ENCODE measurements at regions not wholly inside any gene's neighbourhood (a gene's known extent, or its start where the extent isn't known, plus 50 kb on each side); places are given as distances from the start of the nearest gene placed in this dataset.

- intact Hi-C loops (cut with DNase I) = no loop called here
- Histone ChIP-seq H3K27me3 (no peaks in the 10 kb centered on the region), H3K36me3 (no peaks in the 10 kb centered on the region), H3K4me1 (no peaks in the 10 kb centered on the region), H3K9me3 (no peaks in the 10 kb centered on the region), H3K27ac (no peak overlapping the region), H3K4me3 (no peak overlapping the region)
- no peak for TF ChIP-seq CTCF (IDR thresholded peaks at IDR 0.05)
- peak; percentile 74 for ATAC-seq
- DNase-seq = no peak
Measured at GRCh38 chr3:34196914-34197313, 398.5 kb downstream of the PDCD6IP start.

GRCh38 chr3:34198309-34198708, 399.9 kb downstream of the PDCD6IP start:
- no peaks in the 10 kb centered on the region for H3K27me3 ChIP-seq
- no peak for ATAC-seq
- H3K4me1 ChIP-seq = no peaks in the 10 kb centered on the region
- H3K27ac ChIP-seq = no peak overlapping the region
- H3K36me3 ChIP-seq = no peaks in the 10 kb centered on the region
- H3K4me3 ChIP-seq = no peak overlapping the region
- DNase-seq = no peak
- no peak for TF ChIP-seq CTCF (IDR thresholded peaks at IDR 0.05)
- intact Hi-C loops (cut with DNase I) = no loop called here
- no peaks in the 10 kb centered on the region for H3K9me3 ChIP-seq

GRCh38 chr3:34200576-34200975, 402.1 kb downstream of the PDCD6IP start:
- DNase-seq (no peak), ATAC-seq (no peak)
- H3K4me1 ChIP-seq = no peaks in the 10 kb centered on the region
- H3K9me3 ChIP-seq = no peaks in the 10 kb centered on the region
- TF ChIP-seq CTCF (IDR thresholded peaks at IDR 0.05) = no peak
- H3K27me3 ChIP-seq = no peaks in the 10 kb centered on the region
- no peak overlapping the region for H3K27ac ChIP-seq
- intact Hi-C loops (cut with DNase I) = no loop called here
- no peaks in the 10 kb centered on the region for H3K36me3 ChIP-seq
- no peak overlapping the region for H3K4me3 ChIP-seq

- DNase-seq (no peak), ATAC-seq (peak; percentile 68)
- TF ChIP-seq CTCF (IDR thresholded peaks at IDR 0.05) = no peak
- H3K9me3 ChIP-seq = no peaks in the 10 kb centered on the region
- no peak overlapping the region for H3K4me3 ChIP-seq
- H3K27me3 ChIP-seq = no peaks in the 10 kb centered on the region
- H3K4me1 ChIP-seq = no peaks in the 10 kb centered on the region
- H3K27ac ChIP-seq = no peak overlapping the region
- H3K36me3 ChIP-seq = no peaks in the 10 kb centered on the region
- intact Hi-C loops (cut with DNase I) = no loop called here
Measured at GRCh38 chr3:34202975-34203374, 404.5 kb downstream of the PDCD6IP start.

GRCh38 chr3:34203386-34203785, 405.0 kb downstream of the PDCD6IP start:
- intact Hi-C loops (cut with DNase I) = no loop called here
- no peak for TF ChIP-seq CTCF (IDR thresholded peaks at IDR 0.05)

More at GRCh38 chr3:34203386-34203785, 405.0 kb downstream of the PDCD6IP start:
- no peaks in the 10 kb centered on the region for H3K4me1 ChIP-seq
- no peaks in the 10 kb centered on the region for H3K27me3 ChIP-seq
- no peak overlapping the region for H3K4me3 ChIP-seq
- no peak for DNase-seq
- no peak for ATAC-seq
- no peak overlapping the region for H3K27ac ChIP-seq
- H3K36me3 ChIP-seq = no peaks in the 10 kb centered on the region
- H3K9me3 ChIP-seq = no peaks in the 10 kb centered on the region

Data from left lung (tissue), 4 donors.